Adrenal gland (tissue), 9 donors: ENCODE measurements at regions not wholly inside any gene's neighbourhood (a gene's known extent, or its start where the extent isn't known, plus 50 kb on each side); places are given as distances from the start of the nearest gene placed in this dataset.
"Not testable (repeated sequence)": the region's sequence is repeated elsewhere in the genome, so short reads cannot be mapped to it uniquely, and the experiment has no call there.

Source experiments
- DNase-seq, 7 donors: peaks; one replicate each; pipeline ENCODE4 v3.0.0-alpha.2; 2019 to 2020
- H3K27ac ChIP-seq, 5 donors: fragments of 200-600 bp; sonication (generic) in 4 of 5; 1 replicate in 3 of 5; 2 replicates in 2 of 5; pipeline versions ENCODE4 v1.5.1 to v1.8.0; 2016 to 2020; ENCODE audit warnings: mild to moderate bottlenecking in 1 of 5
- H3K27me3 ChIP-seq: fragments of 200-600 bp; 2 replicates; pipeline ENCODE4 v1.8.0; 2021
- H3K36me3 ChIP-seq, 2 donors: fragments of 200-600 bp; replicated peaks in 1 of 2; 1 replicate in 1 of 2; 2 replicates in 1 of 2; pipeline versions ENCODE4 v1.5.1 to v1.8.0; 2018 to 2022
- H3K4me1 ChIP-seq, 2 donors: fragments of 200-600 bp; replicated peaks in 1 of 2; 1 replicate in 1 of 2; 2 replicates in 1 of 2; pipeline versions ENCODE4 v1.5.1 to v1.8.0; 2018 to 2021
- H3K4me3 ChIP-seq, 4 donors: fragments of 200-600 bp; sonication (generic) in 3 of 4; one replicate each; pipeline ENCODE4 v1.5.1; 2016 to 2018
- H3K9me3 ChIP-seq, 3 donors: fragments of 200-600 bp; sonication (generic) in 1 of 3; replicated peaks in 1 of 3; 1 replicate in 2 of 3; 2 replicates in 1 of 3; pipeline versions ENCODE4 v1.5.1 to v1.8.0; 2016 to 2021
- POLR2A ChIP-seq, 2 donors: fragments of 450-650 bp; IDR thresholded peaks; one replicate each; pipeline ENCODE4 v1.6.1; 2017; ENCODE audit warnings: antibody characterized with exemption in 2 of 2, mild to moderate bottlenecking in 2 of 2, moderate library complexity in 1 of 2
- WGBS, 4 donors: extraction: QIAGEN DNeasy Blood & Tissue Kit in 2 of 4; methylation state at CpG; one replicate each; pipeline versions ENCODE4 v1.1.5 to v1.1.7; 2013 to 2017; 5-methylcytosine and 5-hydroxymethylcytosine counted together
- intact Hi-C, 2 donors: fragments of 100-400 bp; cut with DNase I; formaldehyde crosslinking; loops; one replicate each; pipeline versions ENCODE4 v1.14.1 to v1.15.0; 2022 to 2023
- TF ChIP-seq, protein P1 (sequence below), 6 experiments: fragments of 450-650 bp in 4 of 6; fragments of 200-600 bp in 2 of 6; sonication (generic) in 1 of 6; IDR thresholded peaks; 1 replicate in 5 of 6; 2 replicates in 1 of 6; pipeline versions ENCODE4 v1.5.1 to v1.8.0; 2016 to 2021; ENCODE audit warnings: antibody characterized with exemption in 6 of 6, mild to moderate bottlenecking in 2 of 6, moderate library complexity in 1 of 6
- donor health status: healthy with polysubstance abuse.
- donor health status: Bipolar disorder and iron deficiency.
- donor health status: DM: yes; HTN: yes; CAD: no.
- donor health status: DM: no; HTN: no; CAD: no.
- donor health status: DM: no; HTN: no; CAD: no.

DNA sequence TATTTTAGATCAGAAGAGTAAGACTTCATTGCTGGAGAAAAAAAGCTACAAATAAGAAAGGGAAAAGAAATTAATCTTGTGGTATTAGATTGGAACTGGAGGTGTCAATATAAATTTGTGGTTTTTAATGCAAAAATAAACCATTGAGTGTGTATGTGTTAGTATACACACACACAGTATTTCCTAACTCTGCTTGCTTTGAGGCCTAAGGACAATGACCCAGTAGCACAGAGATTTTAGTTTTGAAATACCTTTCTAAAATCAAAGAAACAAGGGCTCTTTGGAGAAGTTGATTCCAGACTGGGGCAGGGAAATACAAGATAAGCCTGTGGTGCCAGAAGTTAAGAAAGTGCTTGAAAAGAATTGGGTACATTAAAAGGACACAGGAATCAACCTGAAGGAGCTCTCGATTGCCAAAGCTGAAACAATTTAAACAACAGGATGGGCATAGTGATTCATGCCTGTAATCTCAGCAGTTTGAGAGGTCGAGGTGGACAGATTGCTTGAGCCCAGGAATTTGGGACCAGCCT is 84.6 kb upstream of the DTNBP1 start:
- H3K36me3 ChIP-seq, result no peaks in the 10 kb centered on the region
- TF ChIP-seq POLR2A (IDR thresholded peaks at IDR 0.05), result no peak
- TF ChIP-seq, protein P1, sequence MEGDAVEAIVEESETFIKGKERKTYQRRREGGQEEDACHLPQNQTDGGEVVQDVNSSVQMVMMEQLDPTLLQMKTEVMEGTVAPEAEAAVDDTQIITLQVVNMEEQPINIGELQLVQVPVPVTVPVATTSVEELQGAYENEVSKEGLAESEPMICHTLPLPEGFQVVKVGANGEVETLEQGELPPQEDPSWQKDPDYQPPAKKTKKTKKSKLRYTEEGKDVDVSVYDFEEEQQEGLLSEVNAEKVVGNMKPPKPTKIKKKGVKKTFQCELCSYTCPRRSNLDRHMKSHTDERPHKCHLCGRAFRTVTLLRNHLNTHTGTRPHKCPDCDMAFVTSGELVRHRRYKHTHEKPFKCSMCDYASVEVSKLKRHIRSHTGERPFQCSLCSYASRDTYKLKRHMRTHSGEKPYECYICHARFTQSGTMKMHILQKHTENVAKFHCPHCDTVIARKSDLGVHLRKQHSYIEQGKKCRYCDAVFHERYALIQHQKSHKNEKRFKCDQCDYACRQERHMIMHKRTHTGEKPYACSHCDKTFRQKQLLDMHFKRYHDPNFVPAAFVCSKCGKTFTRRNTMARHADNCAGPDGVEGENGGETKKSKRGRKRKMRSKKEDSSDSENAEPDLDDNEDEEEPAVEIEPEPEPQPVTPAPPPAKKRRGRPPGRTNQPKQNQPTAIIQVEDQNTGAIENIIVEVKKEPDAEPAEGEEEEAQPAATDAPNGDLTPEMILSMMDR (IDR thresholded peaks at IDR 0.05), result no peak
- no peaks in the 10 kb centered on the region for H3K27me3 ChIP-seq
- 63 to 84% (median 71%) methylated on average over 2 of the region's 2 CpGs for WGBS, 4 donors
- DNase-seq, result no peak
- no peaks in the 10 kb centered on the region for H3K9me3 ChIP-seq
- no peak overlapping the region for H3K27ac ChIP-seq
- intact Hi-C loops, result no loop called here
- H3K4me3 ChIP-seq, result no peak overlapping the region
- no peaks in the 10 kb centered on the region for H3K4me1 ChIP-seq

DNA sequence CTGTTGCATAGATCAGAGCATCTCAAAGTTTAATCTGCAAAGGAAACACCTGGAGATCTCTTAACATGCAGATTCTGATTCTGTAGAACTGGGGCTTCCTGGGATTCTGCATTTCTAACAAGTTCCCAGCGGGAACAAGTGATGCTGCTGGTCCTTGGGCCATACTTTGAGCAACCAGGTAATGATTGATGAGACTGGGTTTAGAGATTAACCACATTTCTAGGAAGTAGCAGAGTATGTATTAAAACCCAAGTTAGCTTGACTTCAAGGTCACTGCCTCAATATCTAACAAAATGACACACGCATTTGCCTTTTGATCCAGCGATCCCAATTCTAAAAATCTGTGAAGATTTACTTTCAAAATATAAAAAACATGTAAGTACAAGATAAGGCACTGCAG is 83.0 kb upstream of the DTNBP1 start:
- TF ChIP-seq, protein P1 (IDR thresholded peaks at IDR 0.05), result no peak
- TF ChIP-seq POLR2A (IDR thresholded peaks at IDR 0.05), result no peak
- intact Hi-C loops, result no loop called here
- no peaks in the 10 kb centered on the region for H3K4me1 ChIP-seq
- no peak overlapping the region for H3K27ac ChIP-seq
- no peaks in the 10 kb centered on the region for H3K36me3 ChIP-seq
- no peak overlapping the region for H3K4me3 ChIP-seq
- H3K27me3 ChIP-seq, result no peaks in the 10 kb centered on the region
- 73 to 85% (median 78%) methylated on average over 3 of the region's 3 CpGs for WGBS, 4 donors
- DNase-seq, result no peak
- H3K9me3 ChIP-seq, result no peaks in the 10 kb centered on the region

- Histone ChIP-seq H3K36me3 (no peaks in the 10 kb centered on the region), H3K27ac (no peak overlapping the region), H3K9me3 (no peaks in the 10 kb centered on the region), H3K4me1 (no peaks in the 10 kb centered on the region), H3K27me3 (no peaks in the 10 kb centered on the region), H3K4me3 (no peak overlapping the region)
- intact Hi-C loops, result no loop called here
- DNase-seq, result no peak
- TF ChIP-seq POLR2A (IDR thresholded peaks at IDR 0.05), result no peak
- TF ChIP-seq, protein P1 (IDR thresholded peaks at IDR 0.05), result no peak
- WGBS, 4 donors, result 81 to 82% (median 82%) methylated on average over 4 of the region's 4 CpGs
These were observed 82.1 kb upstream of the DTNBP1 start for GRCh38 chr6:15744818-15745402.

GRCh38 chr6:15742013-15742412 is 79.2 kb upstream of the DTNBP1 start:
- H3K9me3 ChIP-seq, H3K4me1 ChIP-seq, H3K27ac ChIP-seq, DNase-seq, intact Hi-C loops, H3K36me3 ChIP-seq, H3K27me3 ChIP-seq, H3K4me3 ChIP-seq: not testable (repeated sequence)
- WGBS, 4 donors, result 55 to 79% (median 69%) methylated on average over 1 of the region's 1 CpG

GRCh38 chr6:15741405-15741804 is 78.6 kb upstream of the DTNBP1 start:
- H3K27me3 ChIP-seq, result no peaks in the 10 kb centered on the region
- no peak overlapping the region for H3K27ac ChIP-seq
- no peaks in the 10 kb centered on the region for H3K36me3 ChIP-seq
- DNase-seq, result no peak
- TF ChIP-seq, protein P1 (IDR thresholded peaks at IDR 0.05), result no peak
- TF ChIP-seq POLR2A (IDR thresholded peaks at IDR 0.05), result no peak
- intact Hi-C loops, result no loop called here
- no peaks in the 10 kb centered on the region for H3K4me1 ChIP-seq
- no peak overlapping the region for H3K4me3 ChIP-seq
- no peaks in the 10 kb centered on the region for H3K9me3 ChIP-seq
